DOHH2 (cell line): ENCODE measurements at regions not wholly inside any gene's neighbourhood (a gene's known extent, or its start where the extent isn't known, plus 50 kb on each side); places are given as distances from the start of the nearest gene placed in this dataset.

Source experiments
- EZH2phosphoT487 ChIP-seq: fragments of 200-600 bp; sonication (generic); IDR thresholded peaks from 2 replicates; pipeline ENCODE4 v1.6.1; 2017; ENCODE audit warnings: borderline replicate concordance, mild to moderate bottlenecking, antibody characterized with exemption, low read length, moderate library complexity, mixed read lengths
- TF ChIP-seq, protein P1 (sequence below): fragments of 200-600 bp; sonication (generic); IDR thresholded peaks from one replicate; pipeline ENCODE4 v1.5.1; 2014; ENCODE audit warnings: antibody characterized with exemption, mild to moderate bottlenecking, low read depth, low read length; ENCODE audit not compliant: poor library complexity, severe bottlenecking

GRCh38 chrX:45876206-45876605 lies 669.0 kb downstream of the ZNF674 start:
- TF ChIP-seq, protein P1, sequence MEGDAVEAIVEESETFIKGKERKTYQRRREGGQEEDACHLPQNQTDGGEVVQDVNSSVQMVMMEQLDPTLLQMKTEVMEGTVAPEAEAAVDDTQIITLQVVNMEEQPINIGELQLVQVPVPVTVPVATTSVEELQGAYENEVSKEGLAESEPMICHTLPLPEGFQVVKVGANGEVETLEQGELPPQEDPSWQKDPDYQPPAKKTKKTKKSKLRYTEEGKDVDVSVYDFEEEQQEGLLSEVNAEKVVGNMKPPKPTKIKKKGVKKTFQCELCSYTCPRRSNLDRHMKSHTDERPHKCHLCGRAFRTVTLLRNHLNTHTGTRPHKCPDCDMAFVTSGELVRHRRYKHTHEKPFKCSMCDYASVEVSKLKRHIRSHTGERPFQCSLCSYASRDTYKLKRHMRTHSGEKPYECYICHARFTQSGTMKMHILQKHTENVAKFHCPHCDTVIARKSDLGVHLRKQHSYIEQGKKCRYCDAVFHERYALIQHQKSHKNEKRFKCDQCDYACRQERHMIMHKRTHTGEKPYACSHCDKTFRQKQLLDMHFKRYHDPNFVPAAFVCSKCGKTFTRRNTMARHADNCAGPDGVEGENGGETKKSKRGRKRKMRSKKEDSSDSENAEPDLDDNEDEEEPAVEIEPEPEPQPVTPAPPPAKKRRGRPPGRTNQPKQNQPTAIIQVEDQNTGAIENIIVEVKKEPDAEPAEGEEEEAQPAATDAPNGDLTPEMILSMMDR, result no peak
- no peak for TF ChIP-seq EZH2phosphoT487
